Heart right ventricle (tissue), 16 donors: ENCODE measurements at regions not wholly inside any gene's neighbourhood (a gene's known extent, or its start where the extent isn't known, plus 50 kb on each side); places are given as distances from the start of the nearest gene placed in this dataset.
"Not testable (repeated sequence)": the region's sequence is repeated elsewhere in the genome, so short reads cannot be mapped to it uniquely, and the experiment has no call there.

Experiments
- ATAC-seq, 8 donors: fragments of 200-7000 bp; cut with Tn5 transposase; one replicate each; pipeline ENCODE4 v1.9.1; 2020; ENCODE audit warnings: mild to moderate bottlenecking in 8 of 8, moderate library complexity in 8 of 8, moderate number of reproducible peaks in 1 of 8
- DNase-seq, 2 donors: peaks; one replicate each; pipeline ENCODE4 v3.0.0-alpha.2; 2020
- H3K27ac ChIP-seq, 10 donors: fragments of 200-600 bp; sonication (generic) in 2 of 10; one replicate each; pipeline versions ENCODE4 v1.5.0 to v1.8.0; 2020 to 2022; ENCODE audit warnings: mild to moderate bottlenecking in 3 of 10
- H3K27me3 ChIP-seq, 7 donors: fragments of 200-600 bp; one replicate each; pipeline ENCODE4 v1.8.0; 2021 to 2022; ENCODE audit warnings: mild to moderate bottlenecking in 2 of 7
- H3K36me3 ChIP-seq, 9 donors: fragments of 200-600 bp; sonication (generic) in 1 of 9; one replicate each; pipeline versions ENCODE4 v1.5.0 to v1.8.0; 2020 to 2022; ENCODE audit warnings: mild to moderate bottlenecking in 2 of 9
- H3K4me1 ChIP-seq, 9 donors: fragments of 200-600 bp; sonication (generic) in 1 of 9; one replicate each; pipeline versions ENCODE4 v1.5.0 to v1.8.0; 2020 to 2022; ENCODE audit warnings: mild to moderate bottlenecking in 4 of 9
- H3K4me3 ChIP-seq, 10 donors: fragments of 200-600 bp; sonication (generic) in 2 of 10; one replicate each; pipeline versions ENCODE4 v1.5.0 to v1.8.0; 2020 to 2022; ENCODE audit warnings: mild to moderate bottlenecking in 7 of 10, moderate library complexity in 2 of 10
- H3K9me3 ChIP-seq, 11 donors: fragments of 200-600 bp in 10 of 11; sonication (generic) in 2 of 11; one replicate each; pipeline versions ENCODE4 v1.5.0 to v1.8.0; 2013 to 2022; ENCODE audit warnings: mild to moderate bottlenecking in 2 of 11, control low read depth in 1 of 11, moderate library complexity in 1 of 11
- CTCF ChIP-seq, 9 donors: fragments of 200-600 bp; sonication (generic) in 2 of 9; IDR thresholded peaks; one replicate each; pipeline versions ENCODE4 v1.5.0 to v1.8.0; 2021 to 2022; ENCODE audit warnings: antibody characterized with exemption in 9 of 9, mild to moderate bottlenecking in 5 of 9, moderate library complexity in 1 of 9
- WGBS, 2 donors: extraction: QIAGEN DNeasy Blood & Tissue Kit; methylation state at CpG; one replicate each; pipeline ENCODE4 v1.1.7; 2013; ENCODE audit warnings: inconsistent platforms in 1 of 2; 5-methylcytosine and 5-hydroxymethylcytosine counted together
- intact Hi-C, 10 donors: fragments of 100-400 bp; cut with DNase I; formaldehyde crosslinking; loops; one replicate each; pipeline versions ENCODE4 v1.11.1 to v1.14.2; 2022
- donor health status: Arrhythmogenic right ventricular cardiomyopathy.
- donor health status: ischemic (EF 13 %, LVEDD 7.1; RV severe dilation, severe dysfunction).
- donor health status: healthy with polysubstance abuse.
- donor health status: DM: no; HTN: yes; CAD: no.
- donor health status: DM: no; HTN: no; CAD: no.
- donor health status: ischemic (EF 25% LVEDD 6.9; RV normal size, moderate dysfunction).
- donor health status: ischemic (EF 25% LVEDD 5.7; RV mildly dilated, moderate dysfunction).
- donor health status: healthy.
- donor health status: DM: yes; HTN: yes; CAD: no.
- donor health status: Ischemic cardiomyopathy.
- donor health status: ischemic (EF 35%, LVEDD 5.7; RV mildly dilated, moderate dysfunction).
- donor health status: nonischemic (EF 11% LVEDD 7.7; RV severe dilation, severe dysfunction).
- donor health status: DM: yes; HTN: yes; CAD: no.
- donor health status: PGD.
- donor health status: ischemic (EF 29% LVEDD 5.4; RV normal size, mild dysfunction).
- donor health status: nonischemic (EF 23%, LVEDD 6.1; RV moderate dilation, normal function).

- Histone ChIP-seq H3K27ac (no peak overlapping the region), H3K4me1 (peaks cover 0 to 13% (median 6%) of the 10 kb centered on the region in 9 donors), H3K36me3 (no peaks in the 10 kb centered on the region), H3K9me3 (no peaks in the 10 kb centered on the region), H3K4me3 (no peak overlapping the region), H3K27me3 (peaks cover 0 to 25% (median 4%) of the 10 kb centered on the region in 7 donors)
- ATAC-seq (peak; percentile 37 to 83 (median 67)), DNase-seq (peak; percentile 23 to 63)
- 31 to 41% methylated on average over 26 of the region's 26 CpGs for WGBS, 2 donors
- intact Hi-C loops: no loop called here
- TF ChIP-seq CTCF (IDR thresholded peaks at IDR 0.05): no peak
Observed at GRCh38 chr17:72382971-72383722, 262.3 kb downstream of the SOX9 start.

DNA sequence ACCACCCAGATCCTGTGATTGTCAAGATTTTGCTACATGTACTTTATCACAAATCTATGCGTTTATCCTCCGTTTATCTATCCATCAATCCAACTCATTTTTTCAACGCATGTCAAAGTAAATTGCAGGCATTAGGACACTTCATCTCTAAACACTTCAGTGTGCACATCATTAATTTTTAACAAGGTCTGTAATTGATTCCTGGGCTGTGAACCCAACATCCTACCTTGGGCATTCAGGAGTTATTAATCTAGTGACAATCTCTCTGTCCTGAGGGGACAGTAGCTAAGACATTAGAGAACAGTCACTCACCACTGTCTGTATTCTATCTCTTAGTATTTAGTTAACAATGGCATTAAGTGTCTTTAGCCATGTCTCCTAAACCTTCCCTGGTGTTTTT is 264.7 kb downstream of the SOX9 start:
- WGBS, 2 donors: 92 to 94% methylated on average over 3 of the region's 3 CpGs
- Histone ChIP-seq H3K4me1 (peaks cover 0 to 13% (median 6%) of the 10 kb centered on the region in 9 donors), H3K9me3 (no peaks in the 10 kb centered on the region), H3K27me3 (peaks cover 0 to 17% (median 3%) of the 10 kb centered on the region in 7 donors), H3K27ac (no peak overlapping the region), H3K36me3 (no peaks in the 10 kb centered on the region), H3K4me3 (no peak overlapping the region)
- no peak for TF ChIP-seq CTCF (IDR thresholded peaks at IDR 0.05)
- DNase-seq (no peak), ATAC-seq (no peak)
- intact Hi-C loops: no loop called here

DNA sequence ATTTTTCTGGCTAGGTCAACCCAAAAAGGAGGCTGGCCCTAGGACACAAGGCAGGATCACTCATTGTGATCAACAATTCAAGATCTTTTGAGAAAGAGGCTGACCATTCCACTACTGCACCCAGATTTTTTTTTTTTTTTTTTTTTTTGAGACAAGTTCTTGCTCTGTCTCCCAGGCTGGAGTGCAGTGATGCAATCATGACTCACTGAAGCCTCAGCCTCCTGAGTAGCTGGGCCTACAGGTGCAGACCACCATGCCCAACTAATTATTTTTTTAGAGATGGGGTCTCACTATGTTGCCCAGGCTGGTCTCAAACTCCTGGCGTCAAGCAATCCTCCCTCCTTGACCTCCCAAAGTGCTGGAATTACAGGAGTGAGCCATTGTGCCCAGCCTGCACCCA is 265.4 kb downstream of the SOX9 start:
- peaks cover 0 to 11% (median 0%) of the 10 kb centered on the region in 7 donors for H3K27me3 ChIP-seq
- intact Hi-C loops, H3K27ac ChIP-seq, H3K9me3 ChIP-seq, DNase-seq, H3K4me3 ChIP-seq, H3K36me3 ChIP-seq, ATAC-seq: not testable (repeated sequence)
- H3K4me1 ChIP-seq: peaks cover 0 to 13% (median 6%) of the 10 kb centered on the region in 9 donors
- WGBS, 2 donors: 100% methylated on average over 1 of the region's 1 CpG

DNA sequence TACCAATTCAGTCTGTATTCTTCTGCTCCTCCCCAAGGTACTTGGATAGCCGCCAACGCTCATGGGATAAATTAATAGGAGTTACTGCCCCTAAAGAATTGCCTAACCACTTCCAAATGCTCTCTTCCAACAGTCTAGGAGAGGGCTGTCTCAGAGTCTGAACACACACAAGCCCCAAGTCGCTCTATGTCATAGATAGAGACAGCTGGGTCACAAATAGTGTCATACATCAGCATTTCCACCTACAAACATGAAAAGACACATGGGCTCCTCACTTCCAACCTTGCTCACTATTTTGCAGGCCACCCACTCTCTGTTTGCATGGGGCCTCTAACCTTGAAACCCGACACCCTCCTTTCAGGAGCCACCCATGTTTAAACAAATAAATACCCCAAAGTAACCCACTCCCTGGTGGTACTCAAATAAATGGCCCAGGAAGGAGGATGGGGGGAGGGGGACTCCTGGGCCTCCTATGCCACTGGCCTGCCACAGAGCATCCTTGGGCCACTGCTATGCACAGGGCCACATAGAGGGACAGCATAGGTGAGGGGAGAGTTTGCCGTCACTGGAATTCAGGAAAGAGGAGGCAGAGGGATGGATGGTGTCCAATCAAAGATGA is 265.9 kb downstream of the SOX9 start:
- TF ChIP-seq CTCF (IDR thresholded peaks at IDR 0.05): no peak
- WGBS, 2 donors: 68 to 73% methylated on average over 5 of the region's 5 CpGs
- Histone ChIP-seq H3K4me1 (peaks cover 0 to 13% (median 6%) of the 10 kb centered on the region in 9 donors), H3K4me3 (no peak overlapping the region), H3K9me3 (no peaks in the 10 kb centered on the region), H3K27me3 (peaks cover 0 to 11% (median 0%) of the 10 kb centered on the region in 7 donors), H3K27ac (no peak overlapping the region), H3K36me3 (no peaks in the 10 kb centered on the region)
- ATAC-seq (no peak), DNase-seq (no peak)
- intact Hi-C loops: no loop called here

DNA sequence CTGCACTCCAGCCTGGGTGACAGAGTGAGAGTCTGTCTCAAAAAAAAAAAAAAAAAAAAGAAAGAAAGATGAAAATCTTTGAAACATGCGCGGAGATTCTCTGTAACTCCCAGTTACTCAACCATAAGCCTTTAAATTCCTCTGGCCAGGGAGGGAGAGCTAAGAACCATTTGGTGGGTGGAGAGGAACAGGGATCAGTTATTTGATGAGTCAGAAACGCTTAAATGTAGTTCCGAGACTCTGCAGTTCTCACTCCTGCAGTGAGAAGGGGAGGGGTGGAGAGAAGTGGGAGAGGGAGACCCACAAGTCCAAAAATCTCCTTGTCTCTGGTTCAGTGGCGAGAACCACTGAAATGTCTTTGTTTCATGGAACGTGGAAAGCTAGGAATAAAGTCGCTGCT is 266.7 kb downstream of the SOX9 start:
- peaks cover 0 to 11% (median 0%) of the 10 kb centered on the region in 7 donors for H3K27me3 ChIP-seq
- no peak overlapping the region for H3K4me3 ChIP-seq
- DNase-seq (no peak), ATAC-seq (peak in 2 of 8 donors; percentile 43 to 45)
- no peaks in the 10 kb centered on the region for H3K9me3 ChIP-seq
- intact Hi-C loops: no loop called here
- no peak for TF ChIP-seq CTCF (IDR thresholded peaks at IDR 0.05)
- H3K4me1 ChIP-seq: peaks cover 0 to 12% (median 6%) of the 10 kb centered on the region in 9 donors
- WGBS, 2 donors: 54 to 64% methylated on average over 7 of the region's 7 CpGs
- H3K36me3 ChIP-seq: no peaks in the 10 kb centered on the region
- H3K27ac ChIP-seq: no peak overlapping the region
